Keratinocyte (primary cell): ENCODE measurements at regions not wholly inside any gene's neighbourhood (a gene's known extent, or its start where the extent isn't known, plus 50 kb on each side); places are given as distances from the start of the nearest gene placed in this dataset.

Source experiments
- DNase-seq: peaks from one replicate; pipeline ENCODE4 v3.0.0-alpha.2; 2011; ENCODE audit warnings: low read depth, missing footprints, low spot score
- FAIRE-seq: peaks from 2 replicates; lab custom pipeline; 2011; peaks lifted over from hg19 to GRCh38; lab: Jason Lieb, UNC
- H2AFZ ChIP-seq: 2 replicates; pipeline ENCODE4 v1.6.0; 2012; ENCODE audit warnings: low read length, control low read depth, inconsistent platforms; ENCODE audit not compliant: control insufficient read depth
- H3K27ac ChIP-seq: 2 replicates; pipeline ENCODE4 v1.5.1; 2011; ENCODE audit warnings: low read length; ENCODE audit not compliant: control insufficient read depth, insufficient read depth
- H3K27me3 ChIP-seq: 3 replicates; pipeline ENCODE4 v1.6.0; 2011; ENCODE audit warnings: low read length; ENCODE audit not compliant: control insufficient read depth, insufficient read depth; ENCODE audit errors: extremely low read depth
- H3K36me3 ChIP-seq, 2 experiments: 2 replicates in 1 of 2; 3 replicates in 1 of 2; pipeline ENCODE4 v1.5.1; 2011; ENCODE audit warnings: low read length in 2 of 2, mild to moderate bottlenecking in 1 of 2; ENCODE audit not compliant: control insufficient read depth in 2 of 2, insufficient read depth in 2 of 2; ENCODE audit errors: extremely low read depth in 1 of 2
- H3K4me1 ChIP-seq: 3 replicates; pipeline ENCODE4 v1.5.1; 2011; ENCODE audit warnings: low read length; ENCODE audit not compliant: control insufficient read depth, insufficient read depth; ENCODE audit errors: extremely low read depth
- H3K4me2 ChIP-seq: 3 replicates; pipeline ENCODE4 v1.6.0; 2011; ENCODE audit warnings: low read depth, low read length; ENCODE audit not compliant: control insufficient read depth, insufficient read depth; ENCODE audit errors: extremely low read depth
- H3K4me3 ChIP-seq, 3 experiments: fragments of 200-600 bp in 1 of 3; sonication (generic) in 1 of 3; 2 replicates in 2 of 3; 3 replicates in 1 of 3; pipeline ENCODE4 v1.5.1; 2011 to 2016; ENCODE audit warnings: low read length in 3 of 3, mild to moderate bottlenecking in 3 of 3, control low read depth in 2 of 3, inconsistent platforms in 1 of 3, low read depth in 1 of 3, mixed read lengths in 1 of 3, mixed run types in 1 of 3, moderate library complexity in 1 of 3; ENCODE audit not compliant: control insufficient read depth in 2 of 3, insufficient read depth in 2 of 3; ENCODE audit errors: extremely low read depth in 1 of 3
- H3K79me2 ChIP-seq: 2 replicates; pipeline ENCODE4 v1.6.0; 2012; ENCODE audit warnings: low read length; ENCODE audit not compliant: control insufficient read depth, insufficient read depth
- H3K9ac ChIP-seq: 3 replicates; pipeline ENCODE4 v1.6.0; 2011; ENCODE audit warnings: low read length; ENCODE audit not compliant: control insufficient read depth, insufficient read depth; ENCODE audit errors: extremely low read depth
- H3K9me1 ChIP-seq: 3 replicates; pipeline ENCODE4 v1.6.0; 2011; ENCODE audit warnings: low read length; ENCODE audit not compliant: control insufficient read depth, insufficient read depth; ENCODE audit errors: extremely low read depth
- H3K9me3 ChIP-seq: 2 replicates; pipeline ENCODE4 v1.5.1; 2012; ENCODE audit warnings: low read depth, low read length; ENCODE audit not compliant: control insufficient read depth
- H4K20me1 ChIP-seq: 3 replicates; pipeline ENCODE4 v1.6.0; 2011; ENCODE audit warnings: low read length; ENCODE audit not compliant: control insufficient read depth, insufficient read depth; ENCODE audit errors: extremely low read depth
- EZH2 ChIP-seq: IDR thresholded peaks from one replicate; pipeline ENCODE4 v1.6.1; 2012; ENCODE audit warnings: inconsistent platforms, mild to moderate bottlenecking, low read length, moderate library complexity
- dilution Hi-C: fragments of 300-500 bp; cut with MboI; formaldehyde crosslinking; loops from one replicate; pipeline ENCODE4 v1.7.0; 2020; ENCODE audit warnings: low sequenced_read_pairs; ENCODE audit not compliant: extremely low pct_ligation_motif_present
- TF ChIP-seq, protein P1 (sequence below), 3 experiments: IDR thresholded peaks in 1 of 3; conservative IDR thresholded peaks in 1 of 3; optimal IDR thresholded peaks in 1 of 3; 2 replicates in 2 of 3; 3 replicates in 1 of 3; pipeline versions ENCODE3 to v1.5.1; 2011; ENCODE audit warnings: low read length in 3 of 3, mild to moderate bottlenecking in 3 of 3, moderate library complexity in 2 of 3, control low read depth in 1 of 3, inconsistent platforms in 1 of 3; ENCODE audit not compliant: insufficient read depth in 2 of 3; ENCODE audit errors: extremely low read depth in 1 of 3

DNA sequence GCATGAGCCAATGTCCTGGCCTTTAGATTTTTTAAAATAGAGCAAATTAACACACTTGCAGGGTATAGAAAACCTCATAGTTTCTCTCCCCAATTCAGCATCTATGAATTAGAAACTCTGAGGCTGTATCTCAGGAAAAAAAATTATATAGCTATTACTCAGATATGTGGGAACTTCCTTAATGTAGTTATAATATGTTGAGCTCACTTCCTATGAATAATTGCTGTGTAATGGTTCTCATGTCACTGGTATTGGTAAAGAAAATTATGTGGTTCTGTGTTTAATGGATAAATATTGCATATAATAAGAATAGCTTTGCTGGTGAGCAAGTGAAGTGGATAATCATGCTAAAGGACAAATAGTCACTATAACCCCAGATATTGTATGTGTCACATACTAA, 2019.8 kb downstream of the NCAM2 start:
- TF ChIP-seq EZH2 = no peak
- TF ChIP-seq, protein P1, sequence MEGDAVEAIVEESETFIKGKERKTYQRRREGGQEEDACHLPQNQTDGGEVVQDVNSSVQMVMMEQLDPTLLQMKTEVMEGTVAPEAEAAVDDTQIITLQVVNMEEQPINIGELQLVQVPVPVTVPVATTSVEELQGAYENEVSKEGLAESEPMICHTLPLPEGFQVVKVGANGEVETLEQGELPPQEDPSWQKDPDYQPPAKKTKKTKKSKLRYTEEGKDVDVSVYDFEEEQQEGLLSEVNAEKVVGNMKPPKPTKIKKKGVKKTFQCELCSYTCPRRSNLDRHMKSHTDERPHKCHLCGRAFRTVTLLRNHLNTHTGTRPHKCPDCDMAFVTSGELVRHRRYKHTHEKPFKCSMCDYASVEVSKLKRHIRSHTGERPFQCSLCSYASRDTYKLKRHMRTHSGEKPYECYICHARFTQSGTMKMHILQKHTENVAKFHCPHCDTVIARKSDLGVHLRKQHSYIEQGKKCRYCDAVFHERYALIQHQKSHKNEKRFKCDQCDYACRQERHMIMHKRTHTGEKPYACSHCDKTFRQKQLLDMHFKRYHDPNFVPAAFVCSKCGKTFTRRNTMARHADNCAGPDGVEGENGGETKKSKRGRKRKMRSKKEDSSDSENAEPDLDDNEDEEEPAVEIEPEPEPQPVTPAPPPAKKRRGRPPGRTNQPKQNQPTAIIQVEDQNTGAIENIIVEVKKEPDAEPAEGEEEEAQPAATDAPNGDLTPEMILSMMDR (optimal IDR thresholded peaks at IDR 0.05 in 1 of 3, IDR thresholded peaks at IDR 0.05 in 1 of 3, conservative IDR thresholded peaks at IDR 0.05 in 1 of 3; ENCODE audit: extremely low read depth in 1 of 3, insufficient read depth in 2 of 3, low read length in 3 of 3) = no peak
- no peak overlapping the region for H3K4me3 ChIP-seq
- no peak overlapping the region for H3K4me2 ChIP-seq
- no peak for DNase-seq
- H4K20me1 ChIP-seq = no peaks in the 10 kb centered on the region
- H3K79me2 ChIP-seq = no peaks in the 10 kb centered on the region
- no peak overlapping the region for H3K27ac ChIP-seq
- no peaks in the 10 kb centered on the region for H3K9me3 ChIP-seq
- no peaks in the 10 kb centered on the region for H3K9me1 ChIP-seq
- H3K4me1 ChIP-seq = no peaks in the 10 kb centered on the region
- no peaks in the 10 kb centered on the region for H3K27me3 ChIP-seq
- no peak for FAIRE-seq
- H2AFZ ChIP-seq = no peak overlapping the region
- H3K9ac ChIP-seq = no peak overlapping the region
- dilution Hi-C loops = no loop called here
- H3K36me3 ChIP-seq = no peaks in the 10 kb centered on the region

DNA sequence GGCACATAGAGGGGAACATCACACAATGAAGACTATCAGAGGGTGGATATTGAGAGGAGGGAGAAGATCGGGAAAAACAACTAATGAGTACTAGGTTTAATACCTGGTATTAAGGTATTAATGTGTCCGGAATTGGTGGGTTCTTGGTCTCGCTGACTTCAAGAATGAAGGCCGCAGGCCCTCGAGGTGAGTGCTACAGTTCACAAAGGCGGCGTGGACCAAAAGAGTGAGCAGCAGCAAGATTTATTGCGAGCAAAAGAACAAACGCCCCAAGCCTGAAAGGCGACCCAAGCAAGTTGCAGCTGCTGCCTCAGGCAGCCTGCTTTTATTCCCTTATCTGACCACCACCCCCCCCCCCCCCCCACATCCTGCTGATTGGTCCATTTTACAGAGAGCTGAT, 2022.8 kb downstream of the NCAM2 start:
- Histone ChIP-seq H2AFZ (no peak overlapping the region), H3K36me3 (no peaks in the 10 kb centered on the region), H3K27me3 (no peaks in the 10 kb centered on the region), H3K79me2 (no peaks in the 10 kb centered on the region), H3K4me1 (no peaks in the 10 kb centered on the region), H3K9me1 (no peaks in the 10 kb centered on the region), H3K27ac (no peak overlapping the region), H3K4me2 (no peak overlapping the region), H3K4me3 (no peak overlapping the region), H3K9ac (no peak overlapping the region), H3K9me3 (no peaks in the 10 kb centered on the region), H4K20me1 (no peaks in the 10 kb centered on the region)
- TF ChIP-seq, protein P1 (optimal IDR thresholded peaks at IDR 0.05 in 1 of 3, IDR thresholded peaks at IDR 0.05 in 1 of 3, conservative IDR thresholded peaks at IDR 0.05 in 1 of 3; ENCODE audit: extremely low read depth in 1 of 3, insufficient read depth in 2 of 3, low read length in 3 of 3) = no peak
- no peak for TF ChIP-seq EZH2
- dilution Hi-C loops = no loop called here
- FAIRE-seq (no peak), DNase-seq (no peak)
